Activated T-helper 17 cell treated with anti-CD3 and anti-CD28 coated beads, Interleukin-2, amount 50 U/mL, for 72 hours (primary cell): ENCODE measurements at regions not wholly inside any gene's neighbourhood (a gene's known extent, or its start where the extent isn't known, plus 50 kb on each side); places are given as distances from the start of the nearest gene placed in this dataset.

Experiments used
- ATAC-seq: fragments of 150-1000 bp; cut with Tn5 transposase; replicated peaks from 2 replicates; pipeline ENCODE4 v1.10.0; 2021; ENCODE audit warnings: mild to moderate bottlenecking, moderate library complexity
- H3K27ac Mint-ChIP-seq: one replicate; pipeline ENCODE4 v1.8.0; 2022; ENCODE audit warnings: mixed read lengths
- H3K27me3 Mint-ChIP-seq: one replicate; pipeline ENCODE4 v1.8.0; 2022; ENCODE audit warnings: mixed read lengths
- H3K36me3 Mint-ChIP-seq: one replicate; pipeline ENCODE4 v1.8.0; 2022; ENCODE audit warnings: low read depth, mild to moderate bottlenecking, mixed read lengths
- H3K4me1 Mint-ChIP-seq: one replicate; pipeline ENCODE4 v1.8.0; 2022; ENCODE audit warnings: mixed read lengths
- H3K4me3 Mint-ChIP-seq: one replicate; pipeline ENCODE4 v1.8.0; 2022; ENCODE audit warnings: mild to moderate bottlenecking, mixed read lengths
- H3K9me3 Mint-ChIP-seq: one replicate; pipeline ENCODE4 v1.8.0; 2022; ENCODE audit warnings: mixed read lengths

GRCh38 chr7:52669031-52669430 lies 366.4 kb upstream of the POM121L12 start:
- ATAC-seq, result no peak
- Mint-ChIP-seq H3K27ac (no peak overlapping the region), H3K27me3 (no peaks in the 10 kb centered on the region), H3K4me1 (no peaks in the 10 kb centered on the region), H3K36me3 (no peaks in the 10 kb centered on the region), H3K4me3 (no peak overlapping the region), H3K9me3 (peaks cover 3% of the 10 kb centered on the region)

- Mint-ChIP-seq H3K4me3 (no peak overlapping the region), H3K36me3 (no peaks in the 10 kb centered on the region), H3K27ac (no peak overlapping the region), H3K9me3 (peaks cover 3% of the 10 kb centered on the region), H3K27me3 (no peaks in the 10 kb centered on the region), H3K4me1 (no peaks in the 10 kb centered on the region)
- no peak for ATAC-seq
Measured at GRCh38 chr7:52668435-52668834, 367.0 kb upstream of the POM121L12 start.

GRCh38 chr7:52659178-52659577 lies 376.3 kb upstream of the POM121L12 start:
- Mint-ChIP-seq H3K9me3 (peaks cover 9% of the 10 kb centered on the region), H3K36me3 (no peaks in the 10 kb centered on the region), H3K4me3 (no peak overlapping the region), H3K27me3 (no peaks in the 10 kb centered on the region), H3K4me1 (no peaks in the 10 kb centered on the region), H3K27ac (no peak overlapping the region)
- ATAC-seq, result no peak

GRCh38 chr7:52656098-52656497 lies 379.3 kb upstream of the POM121L12 start:
- no peaks in the 10 kb centered on the region for H3K36me3 Mint-ChIP-seq
- no peaks in the 10 kb centered on the region for H3K4me1 Mint-ChIP-seq
- H3K27me3 Mint-ChIP-seq, result no peaks in the 10 kb centered on the region
- peaks cover 17% of the 10 kb centered on the region for H3K9me3 Mint-ChIP-seq
- H3K27ac Mint-ChIP-seq, result no peak overlapping the region
- no peak overlapping the region for H3K4me3 Mint-ChIP-seq
- ATAC-seq, result no peak

GRCh38 chr7:52652621-52653020 lies 382.8 kb upstream of the POM121L12 start:
- H3K9me3 Mint-ChIP-seq, result peaks cover 9% of the 10 kb centered on the region
- H3K36me3 Mint-ChIP-seq, result no peaks in the 10 kb centered on the region
- ATAC-seq, result no peak
- H3K27me3 Mint-ChIP-seq, result no peaks in the 10 kb centered on the region
- H3K27ac Mint-ChIP-seq, result no peak overlapping the region
- no peak overlapping the region for H3K4me3 Mint-ChIP-seq
- H3K4me1 Mint-ChIP-seq, result no peaks in the 10 kb centered on the region

GRCh38 chr7:52648872-52649271 lies 386.6 kb upstream of the POM121L12 start:
- Mint-ChIP-seq H3K27me3 (no peaks in the 10 kb centered on the region), H3K4me1 (no peaks in the 10 kb centered on the region), H3K36me3 (no peaks in the 10 kb centered on the region), H3K27ac (no peak overlapping the region), H3K4me3 (no peak overlapping the region), H3K9me3 (peaks cover 12% of the 10 kb centered on the region)
- no peak for ATAC-seq

GRCh38 chr7:52647046-52647445 lies 388.4 kb upstream of the POM121L12 start:
- H3K4me3 Mint-ChIP-seq, result no peak overlapping the region
- H3K36me3 Mint-ChIP-seq, result no peaks in the 10 kb centered on the region
- no peaks in the 10 kb centered on the region for H3K27me3 Mint-ChIP-seq
- peaks cover 5% of the 10 kb centered on the region for H3K9me3 Mint-ChIP-seq
- no peak overlapping the region for H3K27ac Mint-ChIP-seq
- no peak for ATAC-seq
- H3K4me1 Mint-ChIP-seq, result no peaks in the 10 kb centered on the region

GRCh38 chr7:52639981-52640380 lies 395.5 kb upstream of the POM121L12 start:
- H3K36me3 Mint-ChIP-seq, result no peaks in the 10 kb centered on the region
- no peaks in the 10 kb centered on the region for H3K27me3 Mint-ChIP-seq
- peaks cover 7% of the 10 kb centered on the region for H3K9me3 Mint-ChIP-seq
- ATAC-seq, result no peak
- no peak overlapping the region for H3K27ac Mint-ChIP-seq
- no peaks in the 10 kb centered on the region for H3K4me1 Mint-ChIP-seq
- H3K4me3 Mint-ChIP-seq, result no peak overlapping the region

GRCh38 chr7:52639126-52639525 lies 396.3 kb upstream of the POM121L12 start:
- Mint-ChIP-seq H3K27me3 (no peaks in the 10 kb centered on the region), H3K27ac (no peak overlapping the region), H3K36me3 (no peaks in the 10 kb centered on the region), H3K4me3 (no peak overlapping the region), H3K4me1 (no peaks in the 10 kb centered on the region), H3K9me3 (peaks cover 10% of the 10 kb centered on the region)
- ATAC-seq, result no peak

GRCh38 chr7:52635021-52635420 lies 400.4 kb upstream of the POM121L12 start:
- no peaks in the 10 kb centered on the region for H3K4me1 Mint-ChIP-seq
- H3K9me3 Mint-ChIP-seq, result peaks cover 19% of the 10 kb centered on the region
- H3K27me3 Mint-ChIP-seq, result no peaks in the 10 kb centered on the region
- ATAC-seq, result no peak
- H3K4me3 Mint-ChIP-seq, result no peak overlapping the region
- H3K36me3 Mint-ChIP-seq, result no peaks in the 10 kb centered on the region
- no peak overlapping the region for H3K27ac Mint-ChIP-seq

GRCh38 chr7:52620849-52621248 lies 414.6 kb upstream of the POM121L12 start:
- no peak for ATAC-seq
- H3K27ac Mint-ChIP-seq, result no peak overlapping the region
- no peaks in the 10 kb centered on the region for H3K27me3 Mint-ChIP-seq
- H3K36me3 Mint-ChIP-seq, result no peaks in the 10 kb centered on the region
- H3K4me1 Mint-ChIP-seq, result no peaks in the 10 kb centered on the region
- peaks cover 8% of the 10 kb centered on the region for H3K9me3 Mint-ChIP-seq
- H3K4me3 Mint-ChIP-seq, result no peak overlapping the region

GRCh38 chr7:52616552-52616951 lies 418.9 kb upstream of the POM121L12 start:
- H3K27ac Mint-ChIP-seq, result no peak overlapping the region
- no peak overlapping the region for H3K4me3 Mint-ChIP-seq
- no peaks in the 10 kb centered on the region for H3K36me3 Mint-ChIP-seq
- no peaks in the 10 kb centered on the region for H3K4me1 Mint-ChIP-seq
- peaks cover 12% of the 10 kb centered on the region for H3K9me3 Mint-ChIP-seq
- ATAC-seq, result no peak
- no peaks in the 10 kb centered on the region for H3K27me3 Mint-ChIP-seq

GRCh38 chr7:52615021-52615695 lies 420.3 kb upstream of the POM121L12 start:
- H3K4me3 Mint-ChIP-seq, result no peak overlapping the region
- no peak overlapping the region for H3K27ac Mint-ChIP-seq
- no peaks in the 10 kb centered on the region for H3K4me1 Mint-ChIP-seq
- no peak for ATAC-seq
- no peaks in the 10 kb centered on the region for H3K36me3 Mint-ChIP-seq
- no peaks in the 10 kb centered on the region for H3K27me3 Mint-ChIP-seq
- peaks cover 17% of the 10 kb centered on the region for H3K9me3 Mint-ChIP-seq

- no peaks in the 10 kb centered on the region for H3K4me1 Mint-ChIP-seq
Measured at GRCh38 chr7:52609511-52609910, 425.9 kb upstream of the POM121L12 start.

GRCh38 chr7:52592698-52593097 lies 442.7 kb upstream of the POM121L12 start:
- Mint-ChIP-seq H3K27me3 (no peaks in the 10 kb centered on the region), H3K27ac (no peak overlapping the region), H3K9me3 (peaks cover 24% of the 10 kb centered on the region), H3K4me3 (no peak overlapping the region), H3K4me1 (no peaks in the 10 kb centered on the region), H3K36me3 (no peaks in the 10 kb centered on the region)
- no peak for ATAC-seq

More at GRCh38 chr7:52609511-52609910, 425.9 kb upstream of the POM121L12 start:
- Mint-ChIP-seq H3K9me3 (peaks cover 18% of the 10 kb centered on the region), H3K27me3 (no peaks in the 10 kb centered on the region), H3K27ac (no peak overlapping the region), H3K36me3 (no peaks in the 10 kb centered on the region), H3K4me3 (no peak overlapping the region)
- no peak for ATAC-seq

GRCh38 chr7:52586704-52587103 lies 448.7 kb upstream of the POM121L12 start:
- no peak overlapping the region for H3K27ac Mint-ChIP-seq

More at GRCh38 chr7:52586704-52587103, 448.7 kb upstream of the POM121L12 start:
- H3K4me1 Mint-ChIP-seq, result no peaks in the 10 kb centered on the region
- peaks cover 19% of the 10 kb centered on the region for H3K9me3 Mint-ChIP-seq
- H3K36me3 Mint-ChIP-seq, result no peaks in the 10 kb centered on the region
- no peak overlapping the region for H3K4me3 Mint-ChIP-seq
- H3K27me3 Mint-ChIP-seq, result no peaks in the 10 kb centered on the region
- ATAC-seq, result no peak
